HEK293 (cell line): ENCODE measurements at regions not wholly inside any gene's neighbourhood (a gene's known extent, or its start where the extent isn't known, plus 50 kb on each side); places are given as distances from the start of the nearest gene placed in this dataset.

Experiments
- CTCF ChIA-PET: fragments of 350-600 bp; formaldehyde crosslinking; extraction: SDS; loops from one replicate; lab custom pipeline; 2021; ENCODE audit warnings: antibody characterized with exemption; lab: Yijun Ruan, JAX
- POLR2A ChIA-PET: fragments of 300-600 bp; formaldehyde crosslinking; extraction: SDS; loops from one replicate; lab custom pipeline; 2020; ENCODE audit warnings: antibody characterized with exemption, inconsistent platforms; lab: Yijun Ruan, JAX
- H3K27ac ChIP-seq: fragments of 200-500 bp; sonication (Bioruptor generic); 2 replicates; pipeline ENCODE4 v1.5.1; 2014; ENCODE audit warnings: low read depth, low read length, control low read depth, inconsistent platforms; ENCODE audit errors: extremely low read depth
- H3K36me3 ChIP-seq, 2 experiments: fragments of 200-500 bp in 1 of 2; sonication (Bioruptor generic) in 1 of 2; 1 replicate in 1 of 2; 2 replicates in 1 of 2; pipeline ENCODE4 v1.5.1; 2014 to 2017; ENCODE audit warnings: inconsistent platforms in 2 of 2, low read length in 2 of 2; ENCODE audit not compliant: control insufficient read depth in 2 of 2, insufficient read depth in 1 of 2
- H3K4me1 ChIP-seq: fragments of 200-500 bp; sonication (Bioruptor generic); 2 replicates; pipeline ENCODE4 v1.5.1; 2014; ENCODE audit warnings: mild to moderate bottlenecking, low read length, inconsistent platforms; ENCODE audit not compliant: control insufficient read depth, insufficient read depth
- H3K4me3 ChIP-seq: 2 replicates; pipeline ENCODE4 v1.5.1; 2011; ENCODE audit warnings: low read depth, mild to moderate bottlenecking, control low read depth, low read length, moderate library complexity
- H3K9me3 ChIP-seq: fragments of 200-500 bp; sonication (Bioruptor generic); 2 replicates; pipeline ENCODE4 v1.5.1; 2014; ENCODE audit warnings: low read depth, low read length, inconsistent platforms; ENCODE audit not compliant: control insufficient read depth, insufficient read depth
- EGR2 ChIP-seq: fragments of 450-650 bp; formaldehyde crosslinking; IDR thresholded peaks from 2 replicates; pipeline ENCODE4 v1.5.1; 2016; ENCODE audit warnings: low read depth, missing biosample characterization, missing genetic modification characterization
- GLIS2 ChIP-seq: fragments of 450-650 bp; formaldehyde crosslinking; IDR thresholded peaks from 2 replicates; pipeline ENCODE4 v1.5.1; 2016; ENCODE audit warnings: missing biosample characterization, missing genetic modification characterization
- HOXC10 ChIP-seq: sonication (generic); formaldehyde crosslinking; IDR thresholded peaks from 2 replicates; pipeline ENCODE4 v1.8.1; 2023; ENCODE audit warnings: mild to moderate bottlenecking, missing genetic modification reagents
- IKZF3 ChIP-seq: fragments of 450-650 bp; IDR thresholded peaks from 2 replicates; pipeline ENCODE4 v1.5.0; 2018; ENCODE audit warnings: missing biosample characterization, mild to moderate bottlenecking, missing genetic modification characterization, moderate library complexity
- KLF17 ChIP-seq: fragments of 450-650 bp; formaldehyde crosslinking; IDR thresholded peaks from 2 replicates; pipeline ENCODE4 v1.5.1; 2016; ENCODE audit warnings: missing biosample characterization, missing genetic modification characterization
- PBX3 ChIP-seq: sonication (generic); formaldehyde crosslinking; IDR thresholded peaks from 2 replicates; pipeline ENCODE4 v1.8.1; 2022; ENCODE audit warnings: mild to moderate bottlenecking, moderate library complexity, missing genetic modification reagents
- SP3 ChIP-seq: fragments of 450-650 bp; formaldehyde crosslinking; IDR thresholded peaks from 2 replicates; pipeline ENCODE4 v1.5.1; 2016; ENCODE audit warnings: missing biosample characterization, missing genetic modification characterization
- WT1 ChIP-seq: fragments of 450-650 bp; formaldehyde crosslinking; IDR thresholded peaks from 2 replicates; pipeline ENCODE4 v1.5.1; 2016; ENCODE audit warnings: missing biosample characterization, missing genetic modification characterization
- ZBTB1 ChIP-seq: fragments of 450-650 bp; formaldehyde crosslinking; IDR thresholded peaks from 2 replicates; pipeline ENCODE4 v1.5.1; 2016; ENCODE audit warnings: missing biosample characterization, missing genetic modification characterization
- ZBTB48 ChIP-seq: fragments of 450-650 bp; formaldehyde crosslinking; IDR thresholded peaks from 2 replicates; pipeline ENCODE4 v1.5.1; 2016; ENCODE audit warnings: missing biosample characterization, missing genetic modification characterization
- ZFP37 ChIP-seq: fragments of 450-650 bp; formaldehyde crosslinking; IDR thresholded peaks from 2 replicates; pipeline ENCODE4 v1.5.1; 2016; ENCODE audit warnings: missing biosample characterization, missing genetic modification characterization
- ZFP41 ChIP-seq: fragments of 450-650 bp; formaldehyde crosslinking; IDR thresholded peaks from 2 replicates; pipeline ENCODE4 v1.5.1; 2016; ENCODE audit warnings: missing biosample characterization, missing genetic modification characterization, borderline replicate concordance
- ZNF239 ChIP-seq: fragments of 450-650 bp; formaldehyde crosslinking; IDR thresholded peaks from 2 replicates; pipeline ENCODE4 v1.5.1; 2016; ENCODE audit warnings: missing biosample characterization, missing genetic modification characterization
- ZNF266 ChIP-seq: fragments of 450-650 bp; formaldehyde crosslinking; IDR thresholded peaks from 2 replicates; pipeline ENCODE4 v1.5.1; 2016; ENCODE audit warnings: missing biosample characterization, missing genetic modification characterization, low read depth
- ZNF324 ChIP-seq: fragments of 450-650 bp; formaldehyde crosslinking; IDR thresholded peaks from 2 replicates; pipeline ENCODE4 v1.5.1; 2016; ENCODE audit warnings: missing biosample characterization, missing genetic modification characterization
- ZNF394 ChIP-seq: fragments of 450-650 bp; formaldehyde crosslinking; IDR thresholded peaks from 2 replicates; pipeline ENCODE4 v1.5.1; 2016; ENCODE audit warnings: missing biosample characterization, missing genetic modification characterization, mild to moderate bottlenecking, moderate library complexity, borderline replicate concordance
- ZNF433 ChIP-seq: fragments of 450-650 bp; formaldehyde crosslinking; IDR thresholded peaks from 2 replicates; pipeline ENCODE4 v1.5.1; 2016; ENCODE audit warnings: missing biosample characterization, missing genetic modification characterization, low read depth
- ZNF549 ChIP-seq: fragments of 450-650 bp; IDR thresholded peaks from 2 replicates; pipeline ENCODE4 v1.5.1; 2018; ENCODE audit warnings: missing biosample characterization, missing genetic modification characterization, mild to moderate bottlenecking, inconsistent platforms, moderate library complexity
- ZNF560 ChIP-seq: fragments of 450-650 bp; formaldehyde crosslinking; IDR thresholded peaks from 2 replicates; pipeline ENCODE4 v1.5.1; 2017; ENCODE audit warnings: missing biosample characterization, missing genetic modification characterization, borderline replicate concordance
- ZNF585B ChIP-seq: fragments of 450-650 bp; formaldehyde crosslinking; IDR thresholded peaks from 2 replicates; pipeline ENCODE4 v1.5.1; 2016; ENCODE audit warnings: missing biosample characterization, missing genetic modification characterization
- ZNF623 ChIP-seq: fragments of 450-650 bp; formaldehyde crosslinking; IDR thresholded peaks from 2 replicates; pipeline ENCODE4 v1.5.1; 2016; ENCODE audit warnings: missing biosample characterization, missing genetic modification characterization
- ZNF692 ChIP-seq: fragments of 450-650 bp; formaldehyde crosslinking; IDR thresholded peaks from 2 replicates; pipeline ENCODE4 v1.5.1; 2016; ENCODE audit warnings: missing biosample characterization, missing genetic modification characterization
- ZNF707 ChIP-seq: fragments of 450-650 bp; formaldehyde crosslinking; IDR thresholded peaks from 2 replicates; pipeline ENCODE4 v1.5.1; 2016; ENCODE audit warnings: missing biosample characterization, missing genetic modification characterization
- ZNF747 ChIP-seq: fragments of 450-650 bp; formaldehyde crosslinking; IDR thresholded peaks from 2 replicates; pipeline ENCODE4 v1.5.1; 2016; ENCODE audit warnings: missing biosample characterization, missing genetic modification characterization
- ZNF777 ChIP-seq: fragments of 450-650 bp; formaldehyde crosslinking; IDR thresholded peaks from 2 replicates; pipeline ENCODE4 v1.5.1; 2017; ENCODE audit warnings: missing biosample characterization, missing genetic modification characterization, borderline replicate concordance
- ZNF791 ChIP-seq: fragments of 450-650 bp; formaldehyde crosslinking; IDR thresholded peaks from 2 replicates; pipeline ENCODE4 v1.5.1; 2016; ENCODE audit warnings: missing biosample characterization, missing genetic modification characterization
- ZSCAN23 ChIP-seq: fragments of 450-650 bp; formaldehyde crosslinking; IDR thresholded peaks from 2 replicates; pipeline ENCODE4 v1.5.1; 2016; ENCODE audit warnings: missing biosample characterization, missing genetic modification characterization
- ZSCAN30 ChIP-seq: fragments of 450-650 bp; IDR thresholded peaks from 2 replicates; pipeline ENCODE4 v1.5.1; 2018; ENCODE audit warnings: missing biosample characterization, mild to moderate bottlenecking, missing genetic modification characterization, moderate library complexity
- TF ChIP-seq, protein P1 (sequence below): fragments of 450-650 bp; formaldehyde crosslinking; IDR thresholded peaks from 2 replicates; pipeline ENCODE4 v1.5.1; 2017; ENCODE audit warnings: missing biosample characterization, missing genetic modification characterization

- Histone ChIP-seq H3K4me1 (no peaks in the 10 kb centered on the region), H3K4me3 (no peak overlapping the region), H3K27ac (no peak overlapping the region), H3K36me3 (no peaks in the 10 kb centered on the region), H3K9me3 (no peaks in the 10 kb centered on the region)
- ChIA-PET CTCF (no interaction called here), POLR2A (no interaction called here)
- no peak for TF ChIP-seq ZBTB48 (tag by site-specific recombination)
- TF ChIP-seq ZNF692 (tag by site-specific recombination) = no peak
- TF ChIP-seq ZNF266 (tag by site-specific recombination) = no peak
- no peak for TF ChIP-seq GLIS2 (tag by site-specific recombination)
- no peak for TF ChIP-seq ZFP41 (tag by site-specific recombination)
- TF ChIP-seq ZNF791 = no peak
- no peak for TF ChIP-seq SP3
- TF ChIP-seq, protein P1, sequence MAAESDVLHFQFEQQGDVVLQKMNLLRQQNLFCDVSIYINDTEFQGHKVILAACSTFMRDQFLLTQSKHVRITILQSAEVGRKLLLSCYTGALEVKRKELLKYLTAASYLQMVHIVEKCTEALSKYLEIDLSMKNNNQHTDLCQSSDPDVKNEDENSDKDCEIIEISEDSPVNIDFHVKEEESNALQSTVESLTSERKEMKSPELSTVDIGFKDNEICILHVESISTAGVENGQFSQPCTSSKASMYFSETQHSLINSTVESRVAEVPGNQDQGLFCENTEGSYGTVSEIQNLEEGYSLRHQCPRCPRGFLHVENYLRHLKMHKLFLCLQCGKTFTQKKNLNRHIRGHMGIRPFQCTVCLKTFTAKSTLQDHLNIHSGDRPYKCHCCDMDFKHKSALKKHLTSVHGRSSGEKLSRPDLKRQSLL (tag by site-specific recombination) = no peak
- TF ChIP-seq ZBTB1 = no peak
- no peak for TF ChIP-seq ZNF239 (tag by site-specific recombination)
- TF ChIP-seq ZNF324 (tag by site-specific recombination) = no peak
- no peak for TF ChIP-seq ZNF433 (tag by site-specific recombination)
- no peak for TF ChIP-seq ZNF585B
- no peak for TF ChIP-seq PBX3
- TF ChIP-seq ZSCAN30 = no peak
- no peak for TF ChIP-seq IKZF3
Measured at GRCh38 chr4:144294211-144294610, 153.7 kb upstream of the GYPA start.

GRCh38 chr4:144295286-144295995 is 154.9 kb upstream of the GYPA start:
- no peaks in the 10 kb centered on the region for H3K9me3 ChIP-seq
- TF ChIP-seq ZNF549 (tag by site-specific recombination) = no peak
- no peak for TF ChIP-seq ZFP37
- no peak for TF ChIP-seq ZNF623 (tag by site-specific recombination)
- TF ChIP-seq ZNF747 (tag by site-specific recombination) = no peak
- no peak for TF ChIP-seq HOXC10 (CRISPR knock-in tag)

DNA sequence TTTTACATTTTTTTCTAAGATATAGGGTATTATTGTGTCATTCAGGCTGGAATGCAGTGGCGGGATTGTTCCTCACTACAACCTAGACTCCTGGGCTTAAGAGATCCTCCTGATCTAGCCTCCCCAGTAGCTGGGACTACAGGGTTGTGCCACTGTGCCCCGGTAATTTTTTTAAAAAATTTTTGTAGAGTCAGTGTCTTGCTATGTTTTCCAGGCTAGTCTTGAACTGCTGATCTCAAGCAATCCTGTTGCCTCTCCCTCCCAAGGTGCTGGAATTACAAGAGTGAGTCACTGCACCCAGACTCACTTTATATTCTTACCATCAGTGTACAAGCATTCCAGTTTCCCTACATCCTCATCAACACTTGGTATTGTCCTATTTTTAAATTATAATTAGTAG is 156.4 kb upstream of the GYPA start:
- CTCF ChIA-PET = no interaction called here
- Histone ChIP-seq H3K4me3 (no peak overlapping the region), H3K4me1 (no peaks in the 10 kb centered on the region), H3K36me3 (no peaks in the 10 kb centered on the region), H3K9me3 (no peaks in the 10 kb centered on the region), H3K27ac (no peak overlapping the region)
- POLR2A ChIA-PET = no interaction called here
- TF ChIP-seq ZNF239 (tag by site-specific recombination) (no peak), ZNF777 (tag by site-specific recombination) (no peak), ZNF394 (tag by site-specific recombination) (no peak), KLF17 (tag by site-specific recombination) (no peak), ZNF707 (no peak), WT1 (no peak), EGR2 (tag by site-specific recombination) (no peak), ZNF560 (tag by site-specific recombination) (no peak), ZSCAN23 (tag by site-specific recombination) (no peak)

More at GRCh38 chr4:144295286-144295995, 154.9 kb upstream of the GYPA start:
- POLR2A ChIA-PET = no interaction called here
- Histone ChIP-seq H3K4me1 (no peaks in the 10 kb centered on the region), H3K4me3 (no peak overlapping the region), H3K27ac (no peak overlapping the region), H3K36me3 (no peaks in the 10 kb centered on the region)
- CTCF ChIA-PET = no interaction called here
